Gastroesophageal sphincter (tissue), 4 donors: ENCODE measurements at regions not wholly inside any gene's neighbourhood (a gene's known extent, or its start where the extent isn't known, plus 50 kb on each side); places are given as distances from the start of the nearest gene placed in this dataset.

ENCODE experiments used
- ATAC-seq: fragments of 150-250 bp; one replicate; pipeline ENCODE4 v1.9.1; 2016; ENCODE audit warnings: mild to moderate bottlenecking, moderate library complexity
- H3K27ac ChIP-seq, 4 donors: fragments of 200-600 bp; sonication (generic) in 3 of 4; 1 replicate in 3 of 4; 2 replicates in 1 of 4; pipeline ENCODE4 v1.5.1; 2016 to 2019
- H3K27me3 ChIP-seq: fragments of 200-600 bp; sonication (generic); one replicate; pipeline ENCODE4 v1.5.1; 2019
- H3K36me3 ChIP-seq, 2 donors: fragments of 200-600 bp; sonication (generic); one replicate each; pipeline ENCODE4 v1.5.1; 2019; ENCODE audit warnings: control low read depth in 1 of 2
- H3K4me1 ChIP-seq, 3 donors: fragments of 200-600 bp; sonication (generic); 1 replicate in 2 of 3; 2 replicates in 1 of 3; pipeline ENCODE4 v1.5.1; 2016 to 2019; ENCODE audit warnings: control low read depth in 2 of 3
- H3K4me3 ChIP-seq, 2 donors: fragments of 200-600 bp; sonication (generic); one replicate each; pipeline ENCODE4 v1.5.1; 2019; ENCODE audit warnings: mild to moderate bottlenecking in 1 of 2, moderate library complexity in 1 of 2
- H3K9me3 ChIP-seq, 3 donors: fragments of 200-600 bp; sonication (generic); one replicate each; pipeline ENCODE4 v1.5.1; 2017 to 2019; ENCODE audit warnings: control low read depth in 2 of 3
- EP300 ChIP-seq: sonication (generic); formaldehyde crosslinking; IDR thresholded peaks from one replicate; pipeline ENCODE4 v1.6.1; 2017; ENCODE audit warnings: antibody characterized with exemption, mild to moderate bottlenecking
- POLR2A ChIP-seq, 2 donors: fragments of 450-650 bp; IDR thresholded peaks; one replicate each; pipeline ENCODE4 v1.6.1; 2017; ENCODE audit warnings: antibody characterized with exemption in 2 of 2, mild to moderate bottlenecking in 2 of 2, moderate library complexity in 1 of 2
- POLR2AphosphoS5 ChIP-seq: sonication (generic); formaldehyde crosslinking; IDR thresholded peaks from one replicate; pipeline ENCODE4 v1.6.1; 2017; ENCODE audit warnings: antibody characterized with exemption
- WGBS, 2 donors: methylation state at CpG; one replicate each; pipeline ENCODE4 v1.1.5; 2018; ENCODE audit warnings: low coverage in 1 of 2; 5-methylcytosine and 5-hydroxymethylcytosine counted together
- TF ChIP-seq, protein P1 (sequence below), 4 experiments: fragments of 200-600 bp in 2 of 4; fragments of 450-650 bp in 2 of 4; sonication (generic) in 1 of 4; IDR thresholded peaks; one replicate each; pipeline ENCODE4 v1.5.1; 2017 to 2019; ENCODE audit warnings: antibody characterized with exemption in 4 of 4, mild to moderate bottlenecking in 2 of 4, moderate library complexity in 2 of 4

DNA sequence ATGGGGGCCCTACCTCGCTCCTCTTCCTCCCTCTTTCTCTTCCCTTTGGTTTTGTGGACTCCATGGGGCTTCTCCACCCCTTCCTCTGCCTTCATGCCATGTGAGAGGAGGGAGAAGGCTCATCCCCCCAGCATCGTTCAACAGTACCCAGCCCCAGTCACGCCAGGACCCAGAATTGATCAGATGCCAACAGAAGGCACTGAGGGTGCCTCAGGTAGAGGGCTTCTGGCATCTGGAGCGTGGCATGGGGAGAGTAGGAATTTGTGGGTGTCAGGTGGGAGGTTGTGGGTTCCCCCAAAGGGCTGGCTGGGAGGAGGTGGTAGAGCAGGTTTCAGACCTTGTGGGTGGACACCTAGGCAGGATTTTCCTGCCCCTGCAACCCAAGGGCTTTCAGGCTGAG, 122.0 kb downstream of the TWIST2 start:
- TF ChIP-seq, protein P1, sequence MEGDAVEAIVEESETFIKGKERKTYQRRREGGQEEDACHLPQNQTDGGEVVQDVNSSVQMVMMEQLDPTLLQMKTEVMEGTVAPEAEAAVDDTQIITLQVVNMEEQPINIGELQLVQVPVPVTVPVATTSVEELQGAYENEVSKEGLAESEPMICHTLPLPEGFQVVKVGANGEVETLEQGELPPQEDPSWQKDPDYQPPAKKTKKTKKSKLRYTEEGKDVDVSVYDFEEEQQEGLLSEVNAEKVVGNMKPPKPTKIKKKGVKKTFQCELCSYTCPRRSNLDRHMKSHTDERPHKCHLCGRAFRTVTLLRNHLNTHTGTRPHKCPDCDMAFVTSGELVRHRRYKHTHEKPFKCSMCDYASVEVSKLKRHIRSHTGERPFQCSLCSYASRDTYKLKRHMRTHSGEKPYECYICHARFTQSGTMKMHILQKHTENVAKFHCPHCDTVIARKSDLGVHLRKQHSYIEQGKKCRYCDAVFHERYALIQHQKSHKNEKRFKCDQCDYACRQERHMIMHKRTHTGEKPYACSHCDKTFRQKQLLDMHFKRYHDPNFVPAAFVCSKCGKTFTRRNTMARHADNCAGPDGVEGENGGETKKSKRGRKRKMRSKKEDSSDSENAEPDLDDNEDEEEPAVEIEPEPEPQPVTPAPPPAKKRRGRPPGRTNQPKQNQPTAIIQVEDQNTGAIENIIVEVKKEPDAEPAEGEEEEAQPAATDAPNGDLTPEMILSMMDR (IDR thresholded peaks at IDR 0.05), result no peak
- TF ChIP-seq EP300, result no peak
- no peak for TF ChIP-seq POLR2AphosphoS5
- TF ChIP-seq POLR2A (IDR thresholded peaks at IDR 0.05), result no peak

DNA sequence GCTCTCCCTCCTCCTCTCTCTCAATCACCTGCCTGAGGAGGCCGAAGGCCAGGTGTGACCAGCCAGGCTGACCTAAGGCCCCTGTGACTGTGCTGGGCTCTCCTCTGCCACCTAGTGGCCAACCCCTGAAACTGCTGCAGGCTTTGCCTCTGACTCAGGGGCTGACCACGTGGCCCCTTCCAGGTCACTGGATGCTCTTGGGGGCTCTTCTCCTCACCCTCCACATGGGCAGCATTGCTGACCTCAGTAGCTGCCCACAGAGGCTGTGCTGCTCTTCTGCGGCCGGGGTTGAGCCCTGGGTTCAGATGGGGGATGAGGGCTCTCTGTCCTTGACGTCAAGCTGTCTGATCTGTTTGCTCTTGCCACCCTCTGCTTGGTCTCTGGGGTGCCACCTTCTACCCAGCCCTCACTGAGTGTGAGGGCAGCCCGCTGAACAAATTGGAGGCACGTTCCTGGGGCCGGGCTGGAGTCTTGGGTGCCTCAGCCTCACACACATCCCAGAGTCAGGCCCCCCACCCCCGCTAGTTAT, 122.7 kb downstream of the TWIST2 start:
- WGBS, 2 donors, result no CpG with 5 or more reads among the region's 9 CpGs
- ATAC-seq, result peak; percentile 64
- H3K4me1 ChIP-seq, result peaks cover 0 to 32% (median 5%) of the 10 kb centered on the region in 3 donors
- H3K9me3 ChIP-seq, result peaks cover 0 to 6% (median 0%) of the 10 kb centered on the region in 3 donors
- H3K27me3 ChIP-seq, result peaks cover 19% of the 10 kb centered on the region
- no peaks in the 10 kb centered on the region for H3K36me3 ChIP-seq
- H3K4me3 ChIP-seq, result no peak overlapping the region
- TF ChIP-seq POLR2A (IDR thresholded peaks at IDR 0.05), result no peak
- no peak for TF ChIP-seq POLR2AphosphoS5
- TF ChIP-seq, protein P1 (IDR thresholded peaks at IDR 0.05), result peak in 3 of 4 experiments; percentile 84 to 99 (median 94)
- TF ChIP-seq EP300, result no peak
- H3K27ac ChIP-seq, result no peak overlapping the region

More for the DNA sequence above, 122.0 kb downstream of the TWIST2 start:
- no peaks in the 10 kb centered on the region for H3K9me3 ChIP-seq
- H3K4me3 ChIP-seq, result no peak overlapping the region
- peaks cover 19% of the 10 kb centered on the region for H3K27me3 ChIP-seq
- no peak for ATAC-seq
- WGBS, 2 donors, result 80 to 83% methylated on average over 1 to 2 of the region's 4 CpGs
- no peak overlapping the region for H3K27ac ChIP-seq
- H3K36me3 ChIP-seq, result no peaks in the 10 kb centered on the region
- peaks cover 0 to 27% (median 5%) of the 10 kb centered on the region in 3 donors for H3K4me1 ChIP-seq

DNA sequence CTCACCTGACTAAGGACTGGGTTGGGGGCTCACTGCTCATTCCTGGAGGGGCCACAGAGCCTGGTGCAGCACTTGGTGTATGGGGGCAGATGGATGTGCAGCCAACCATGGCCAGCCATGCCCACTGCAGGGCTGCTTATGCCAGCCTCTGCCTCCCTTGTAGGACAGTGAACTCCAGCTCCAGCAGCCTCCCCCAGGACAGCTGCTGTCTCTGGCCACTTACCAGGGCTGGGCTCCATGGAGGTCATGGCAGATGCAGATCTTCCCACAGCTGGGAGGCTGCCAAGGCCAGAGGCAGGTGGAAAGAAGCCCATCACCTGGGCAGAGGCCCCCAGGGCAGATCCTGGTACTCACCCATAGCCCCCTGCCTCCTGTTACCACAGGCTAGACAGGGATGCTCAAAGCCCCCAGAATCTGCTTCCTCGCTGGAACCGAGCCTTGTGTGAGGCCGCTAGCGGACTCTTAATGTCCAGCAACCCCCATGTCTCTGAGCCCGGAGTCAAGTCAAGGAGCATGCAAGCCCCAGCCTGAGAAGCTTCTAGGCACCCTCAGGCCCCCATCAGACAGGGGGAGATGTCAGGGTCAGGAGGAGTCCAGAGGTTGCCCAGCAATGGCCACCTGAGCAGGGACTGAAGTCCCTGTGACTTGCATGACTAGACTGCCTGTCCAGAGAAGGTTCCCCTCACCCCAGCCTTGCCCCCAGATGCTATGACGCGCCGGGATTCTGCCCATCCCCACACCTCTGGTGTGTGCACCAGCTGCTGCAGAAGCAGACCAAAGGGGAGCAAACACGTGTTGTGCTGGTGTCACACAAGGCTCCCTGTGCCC, 123.6 kb downstream of the TWIST2 start:
- H3K4me1 ChIP-seq, result peaks cover 0 to 32% (median 5%) of the 10 kb centered on the region in 3 donors
- TF ChIP-seq POLR2AphosphoS5, result no peak
- TF ChIP-seq POLR2A (IDR thresholded peaks at IDR 0.05), result no peak
- TF ChIP-seq, protein P1 (IDR thresholded peaks at IDR 0.05), result no peak
- no peak for TF ChIP-seq EP300
- peaks cover 0 to 8% (median 0%) of the 10 kb centered on the region in 3 donors for H3K9me3 ChIP-seq
- peaks cover 19% of the 10 kb centered on the region for H3K27me3 ChIP-seq
- H3K27ac ChIP-seq, result no peak overlapping the region
- no peaks in the 10 kb centered on the region for H3K36me3 ChIP-seq
- ATAC-seq, result no peak
- WGBS, 2 donors, result 75% methylated on average over 4 of the region's 9 CpGs; no CpG with 5 or more reads in 1 of the 2 donors
- H3K4me3 ChIP-seq, result no peak overlapping the region

DNA sequence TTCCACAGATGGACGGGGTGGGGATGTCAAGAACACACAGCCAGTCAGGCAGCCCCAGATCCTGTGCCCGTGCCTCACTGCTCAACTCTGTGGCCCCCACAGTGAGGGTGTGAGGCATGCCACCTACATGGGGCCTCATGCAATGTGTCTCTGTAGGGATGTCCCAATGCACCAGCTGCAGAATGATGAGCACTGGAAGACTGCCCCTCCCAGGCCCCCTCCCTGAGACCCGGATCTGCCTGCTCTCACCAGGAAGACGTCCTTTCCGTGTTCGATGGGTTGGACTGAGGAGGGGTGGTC, 124.2 kb downstream of the TWIST2 start:
- peaks cover 0 to 8% (median 0%) of the 10 kb centered on the region in 3 donors for H3K9me3 ChIP-seq
- no peak for ATAC-seq
- TF ChIP-seq POLR2AphosphoS5 (no peak), POLR2A (IDR thresholded peaks at IDR 0.05) (no peak), EP300 (no peak)
- TF ChIP-seq, protein P1 (IDR thresholded peaks at IDR 0.05), result no peak
- WGBS, 2 donors, result no CpG with 5 or more reads among the region's 6 CpGs
- H3K27ac ChIP-seq, result no peak overlapping the region
- H3K4me3 ChIP-seq, result no peak overlapping the region
- peaks cover 0 to 32% (median 5%) of the 10 kb centered on the region in 3 donors for H3K4me1 ChIP-seq
- no peaks in the 10 kb centered on the region for H3K36me3 ChIP-seq
- peaks cover 19% of the 10 kb centered on the region for H3K27me3 ChIP-seq
